GM18868 (cell line): ENCODE measurements at regions not wholly inside any gene's neighbourhood (a gene's known extent, or its start where the extent isn't known, plus 50 kb on each side); places are given as distances from the start of the nearest gene placed in this dataset.

Experiments used
- ATAC-seq: cut with Tn5 transposase; IDR thresholded peaks from one replicate; pipeline ENCODE4 v1.9.1; 2021; ENCODE audit warnings: mild to moderate bottlenecking, moderate library complexity; ENCODE audit not compliant: unreplicated experiment

GRCh38 chr5:29780401-29780800 lies 1413.1 kb upstream of the CDH6 start:
- no peak for ATAC-seq

DNA sequence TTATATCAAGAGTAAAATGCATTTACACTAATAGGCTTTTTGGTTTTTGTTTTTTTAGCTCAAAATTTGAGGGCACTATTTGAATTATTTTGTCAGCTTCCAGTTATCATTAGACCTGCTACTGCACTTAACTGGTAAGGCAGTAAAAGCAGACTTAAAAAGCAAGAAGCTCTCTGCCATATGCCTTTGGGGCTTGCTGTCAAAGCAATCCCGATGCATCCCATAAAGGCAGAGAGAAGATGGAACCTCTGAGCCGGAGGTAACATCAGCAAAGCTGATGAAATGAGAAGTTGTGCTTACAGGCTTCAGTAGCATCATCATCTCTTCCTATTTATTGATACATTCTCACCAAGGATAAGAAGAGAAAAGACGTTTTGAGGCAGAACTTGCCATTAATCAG lies 1414.3 kb upstream of the CDH6 start:
- ATAC-seq = no peak

DNA sequence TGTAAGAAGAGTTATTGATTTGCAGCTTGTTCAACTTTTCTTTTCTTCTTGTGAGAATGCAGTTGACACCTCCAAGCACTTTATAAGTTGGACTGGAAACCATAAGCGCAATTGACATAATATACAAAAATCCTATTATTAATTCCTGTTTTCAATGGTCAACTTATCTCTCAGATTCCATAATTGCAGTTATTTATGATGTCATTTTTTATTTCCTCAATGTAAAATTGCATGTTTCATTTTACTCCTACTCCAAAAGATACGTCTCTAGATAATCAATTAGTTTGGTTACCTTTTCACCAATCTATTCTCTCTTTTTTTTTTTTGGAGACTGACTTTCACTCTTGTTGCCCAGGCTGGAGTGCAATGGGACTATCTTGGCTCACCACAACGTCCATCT lies 1416.1 kb upstream of the CDH6 start:
- no peak for ATAC-seq

DNA sequence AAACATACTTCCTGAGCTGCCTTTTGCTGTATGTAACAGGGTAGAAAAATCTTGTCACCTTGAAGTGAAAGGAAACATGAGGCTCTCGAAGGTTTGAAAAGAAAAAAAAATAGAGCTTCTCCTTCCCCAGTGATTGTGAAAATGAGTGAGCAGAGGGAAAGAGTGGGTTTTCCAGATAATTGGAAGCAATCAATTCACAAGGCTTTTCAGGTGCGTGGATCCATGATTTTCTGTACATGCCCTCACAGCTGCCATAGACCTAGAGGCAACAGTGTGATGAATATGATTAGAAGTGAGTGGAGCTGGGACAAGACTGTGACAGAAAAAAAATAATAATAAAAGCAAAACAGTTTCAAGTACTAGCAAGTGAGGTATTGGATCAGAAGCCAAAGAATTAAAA lies 1422.5 kb upstream of the CDH6 start:
- ATAC-seq = no peak

DNA sequence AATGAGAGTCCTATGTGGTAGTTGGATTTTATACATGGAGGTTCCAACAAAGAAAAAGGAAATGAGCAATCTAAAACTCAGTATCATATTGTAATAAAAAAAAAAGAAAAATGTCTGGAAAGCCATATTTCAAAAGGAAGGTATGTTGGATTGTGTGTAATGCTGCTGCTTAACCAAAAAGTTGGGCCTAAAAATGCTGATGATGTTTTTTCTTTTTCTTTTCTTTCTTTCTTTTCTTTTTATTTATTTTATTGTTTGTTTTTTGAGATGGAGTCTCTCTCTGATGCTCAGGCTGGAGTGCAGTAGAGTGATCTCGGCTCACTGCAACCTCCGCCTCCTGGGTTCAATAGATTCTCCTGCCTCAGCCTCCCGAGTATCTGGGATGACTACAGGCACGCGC lies 1424.0 kb upstream of the CDH6 start:
- ATAC-seq = no peak

GRCh38 chr5:29758986-29759421 lies 1434.5 kb upstream of the CDH6 start:
- ATAC-seq = no peak

- ATAC-seq = no peak
Observed at GRCh38 chr5:29750453-29750852, 1443.0 kb upstream of the CDH6 start.

- no peak for ATAC-seq
Observed at GRCh38 chr5:29744618-29745017, 1448.9 kb upstream of the CDH6 start.

DNA sequence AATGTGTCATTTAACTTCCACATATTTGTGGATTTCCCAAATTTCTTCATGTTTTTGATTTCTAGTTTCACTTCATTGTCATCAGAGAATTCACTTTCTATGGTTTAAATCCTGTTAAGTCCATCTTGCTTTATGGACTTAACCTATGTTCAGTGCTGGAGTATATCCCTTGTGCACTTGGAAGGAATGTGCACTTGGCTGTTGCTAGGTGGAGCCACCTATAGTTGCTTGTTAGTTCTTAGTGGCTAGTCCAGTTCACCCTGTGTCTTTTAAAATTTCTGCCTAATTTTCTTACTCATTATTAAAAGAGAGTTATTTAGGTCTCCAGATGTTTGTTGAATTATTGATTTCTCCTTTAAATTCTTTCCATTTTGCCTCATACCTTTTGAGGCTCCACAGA lies 1472.5 kb upstream of the CDH6 start:
- no peak for ATAC-seq

DNA sequence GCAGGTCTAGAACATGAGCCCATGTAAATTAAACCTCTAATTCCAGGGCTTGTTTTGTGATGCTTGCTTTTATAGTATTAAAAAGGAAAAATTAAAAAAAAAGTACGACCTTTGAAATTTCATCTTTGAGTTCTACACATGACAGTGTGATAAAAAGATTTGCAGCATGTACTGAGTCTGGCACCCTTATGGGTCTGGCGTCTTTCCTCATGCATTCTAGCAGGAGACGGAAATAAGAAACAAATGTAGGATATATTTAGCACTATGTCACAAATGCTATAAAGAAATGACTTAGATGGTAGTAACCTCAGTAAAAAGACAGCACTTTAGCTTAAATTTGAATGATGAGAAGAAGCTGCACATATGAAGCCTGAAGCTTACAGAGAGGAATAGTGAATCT lies 1474.3 kb upstream of the CDH6 start:
- ATAC-seq = no peak

- ATAC-seq = no peak
Observed at GRCh38 chr5:29715167-29715566, 1478.3 kb upstream of the CDH6 start.

DNA sequence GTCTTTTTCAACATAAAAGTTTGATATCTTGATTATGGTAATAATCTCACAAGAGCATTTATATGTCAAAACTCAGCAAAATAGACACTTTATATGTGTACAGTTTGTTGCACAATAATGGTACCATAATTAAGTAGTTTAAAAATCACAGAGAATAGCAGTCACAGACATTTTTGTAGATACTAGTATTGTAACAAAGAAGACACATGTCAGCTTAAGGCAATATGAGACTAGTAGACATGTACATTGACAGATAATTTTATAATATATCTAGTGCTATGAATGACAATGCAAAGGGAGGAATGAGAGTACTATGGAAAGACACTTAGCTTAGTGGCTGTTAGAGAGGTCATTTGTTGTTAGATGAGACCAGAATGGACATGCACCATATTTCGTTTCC lies 1490.6 kb upstream of the CDH6 start:
- no peak for ATAC-seq

DNA sequence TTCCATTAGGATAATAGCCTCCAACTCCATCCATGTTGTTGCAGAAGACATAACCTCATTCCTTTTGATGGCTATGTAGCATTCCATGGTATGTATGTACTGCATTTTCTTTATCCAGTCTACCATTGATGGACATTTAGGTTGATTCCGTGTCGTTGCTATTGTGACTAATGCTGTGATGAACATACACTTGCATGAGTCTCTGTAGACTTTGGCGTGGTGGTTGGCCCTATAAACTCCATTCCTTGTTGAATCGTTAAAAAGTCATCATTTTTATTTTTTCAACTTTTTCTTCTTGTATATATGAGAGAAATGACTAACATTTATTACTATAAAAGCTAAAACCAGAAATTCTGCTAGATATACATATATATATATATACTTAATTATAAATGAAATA lies 1491.9 kb upstream of the CDH6 start:
- ATAC-seq = no peak

DNA sequence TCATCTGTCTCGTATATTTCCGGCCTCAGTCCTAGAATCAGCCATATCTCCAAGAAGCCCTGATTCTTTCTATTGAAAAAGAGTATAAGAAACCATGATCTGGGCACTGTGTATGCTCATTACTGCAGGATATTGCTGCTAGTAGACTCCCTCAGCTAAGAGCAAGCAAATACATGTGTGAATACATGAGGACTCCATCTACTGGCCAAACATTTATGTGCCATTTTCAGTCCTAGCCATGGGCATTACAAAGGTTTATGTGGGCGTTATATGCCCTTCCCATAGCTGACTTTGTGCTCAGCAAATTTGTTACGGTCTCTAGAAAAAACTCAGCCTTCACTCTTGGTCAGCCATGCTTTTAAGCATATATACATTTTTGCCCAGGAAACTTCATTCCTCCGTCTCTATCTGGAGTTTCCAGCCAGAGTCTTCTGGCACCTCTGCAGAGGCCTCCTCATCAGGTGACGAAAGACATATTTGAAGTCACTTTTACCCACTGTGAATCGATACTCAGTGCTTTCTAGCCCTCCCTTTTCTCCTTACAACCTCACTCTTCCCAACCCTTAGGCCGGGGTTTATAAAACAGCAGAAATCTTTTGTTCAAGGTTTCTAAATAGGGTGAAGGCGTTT lies 1495.6 kb upstream of the CDH6 start:
- no peak for ATAC-seq

- no peak for ATAC-seq
Observed at GRCh38 chr5:29697278-29697677, 1496.2 kb upstream of the CDH6 start.

- ATAC-seq = no peak
Observed at GRCh38 chr5:29672678-29673077, 1520.8 kb upstream of the CDH6 start.

DNA sequence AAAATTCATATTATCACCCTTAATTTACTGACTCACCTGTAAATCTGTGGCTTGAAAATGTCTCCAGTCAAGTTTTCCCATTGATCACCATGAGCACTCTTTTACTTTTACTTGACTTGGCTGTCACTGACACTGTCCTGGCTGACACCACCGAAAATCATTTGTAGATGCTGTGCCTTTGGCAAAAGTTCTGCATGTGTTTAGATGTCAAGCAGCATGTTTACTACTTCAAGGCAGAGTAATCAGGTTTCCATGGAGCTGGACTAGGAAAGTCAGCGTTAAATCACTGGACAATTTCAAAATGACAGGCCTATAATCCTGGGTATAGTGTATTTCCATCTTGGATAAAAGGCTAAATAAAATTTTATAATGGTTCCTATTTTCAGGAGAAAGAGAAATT lies 1530.6 kb upstream of the CDH6 start:
- no peak for ATAC-seq

- no peak for ATAC-seq
Observed at GRCh38 chr5:29654954-29655353, 1538.5 kb upstream of the CDH6 start.

DNA sequence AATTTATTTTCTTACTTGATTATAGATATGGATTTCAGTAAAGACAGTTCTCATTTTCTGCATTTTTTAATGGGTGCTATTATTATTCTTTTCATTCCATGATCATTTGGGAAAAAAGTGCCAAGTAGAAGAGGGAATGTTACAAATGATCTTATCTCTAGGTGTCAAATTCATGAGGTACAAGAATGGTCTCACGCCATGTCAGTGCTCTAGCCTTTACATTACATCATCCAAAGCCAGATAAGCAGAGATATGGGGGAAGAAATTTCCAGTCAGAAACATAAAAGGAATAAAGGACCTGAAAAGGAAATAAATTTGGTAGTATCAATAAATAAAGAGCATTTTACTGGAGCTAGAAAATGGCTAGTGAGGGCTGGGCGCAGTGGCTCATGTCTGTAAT lies 1544.2 kb upstream of the CDH6 start:
- no peak for ATAC-seq

DNA sequence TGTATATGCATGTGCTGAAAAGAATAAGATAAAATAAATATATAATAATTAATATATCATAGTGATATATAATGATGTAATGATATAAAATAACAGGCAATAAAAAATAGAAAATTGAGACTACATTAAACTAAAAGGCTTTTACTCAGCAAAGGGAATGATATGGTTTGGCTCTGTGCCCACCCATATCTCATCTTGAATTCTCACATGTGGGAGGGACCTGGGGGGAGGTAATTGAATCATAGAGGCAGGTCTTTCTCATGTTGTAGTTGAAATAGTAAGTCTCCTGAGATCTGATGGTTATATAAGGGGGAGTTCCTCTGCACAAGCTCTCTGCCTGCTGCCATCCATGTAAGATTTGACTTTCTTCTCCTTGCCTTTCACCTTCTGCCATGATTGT lies 1550.9 kb upstream of the CDH6 start:
- ATAC-seq = no peak

DNA sequence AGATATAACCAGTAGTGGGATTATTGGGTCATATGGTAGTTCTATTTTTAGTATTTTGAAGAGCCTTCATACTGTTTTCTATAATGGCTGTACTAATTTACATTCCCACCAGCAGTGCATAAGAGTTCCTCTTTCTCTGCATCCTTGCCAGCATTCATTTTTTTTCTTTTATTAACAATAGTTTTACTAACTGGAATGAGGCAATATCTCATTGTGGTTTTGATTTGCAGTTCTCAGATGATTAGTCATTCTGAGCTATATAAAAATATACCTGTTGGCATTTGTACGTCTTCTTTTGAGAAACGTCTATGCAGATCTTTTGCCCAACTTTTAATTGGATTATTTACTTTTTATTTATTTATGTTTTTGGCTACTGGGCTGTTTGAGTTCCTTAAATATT lies 1579.3 kb upstream of the CDH6 start:
- no peak for ATAC-seq

- ATAC-seq = no peak
Observed at GRCh38 chr5:29588236-29588635, 1605.2 kb upstream of the CDH6 start.

GRCh38 chr5:29587832-29588231 lies 1605.7 kb upstream of the CDH6 start:
- ATAC-seq = no peak

- no peak for ATAC-seq
Observed at GRCh38 chr5:29568028-29568427, 1625.5 kb upstream of the CDH6 start.
